Heart left ventricle (tissue), 13 donors: ENCODE measurements at regions not wholly inside any gene's neighbourhood (a gene's known extent, or its start where the extent isn't known, plus 50 kb on each side); places are given as distances from the start of the nearest gene placed in this dataset.

ENCODE experiments used
- CTCF ChIP-seq, 12 donors: fragments of 200-600 bp; sonication (generic) in 4 of 12; IDR thresholded peaks; one replicate each; pipeline versions ENCODE4 v1.5.0 to v1.8.0; 2018 to 2022; ENCODE audit warnings: antibody characterized with exemption in 12 of 12, mild to moderate bottlenecking in 5 of 12
- POLR2A ChIP-seq, 2 donors: fragments of 450-650 bp; IDR thresholded peaks; one replicate each; pipeline ENCODE4 v1.6.1; 2017; ENCODE audit warnings: antibody characterized with exemption in 2 of 2, mild to moderate bottlenecking in 2 of 2, moderate library complexity in 2 of 2
- donor health status: ischemic (EF 13 %, LVEDD 7.1; RV severe dilation, severe dysfunction).
- donor health status: DM: no; HTN: yes; CAD: no.
- donor health status: DM: no; HTN: no; CAD: no.
- donor health status: ischemic (EF 25% LVEDD 6.9; RV normal size, moderate dysfunction).
- donor health status: ischemic (EF 25% LVEDD 5.7; RV mildly dilated, moderate dysfunction).
- donor health status: ischemic (EF 35%, LVEDD 5.7; RV mildly dilated, moderate dysfunction).
- donor health status: nonischemic (EF 11% LVEDD 7.7; RV severe dilation, severe dysfunction).
- donor health status: DM: yes; HTN: yes; CAD: no.
- donor health status: PGD.
- donor health status: ischemic (EF 29% LVEDD 5.4; RV normal size, mild dysfunction).
- donor health status: nonischemic (EF 23%, LVEDD 6.1; RV moderate dilation, normal function).

- TF ChIP-seq POLR2A (IDR thresholded peaks at IDR 0.05) (no peak), CTCF (IDR thresholded peaks at IDR 0.05) (no peak)
Measured at GRCh38 chr6:14802514-14803160, 443.2 kb upstream of the JARID2 start.
